HCT116 (cell line): ENCODE measurements at regions not wholly inside any gene's neighbourhood (a gene's known extent, or its start where the extent isn't known, plus 50 kb on each side); places are given as distances from the start of the nearest gene placed in this dataset.

Experiments used
- ATAC-seq: fragments of 200-7000 bp; cut with Tn5 transposase; 2 replicates; pipeline ENCODE4 v1.9.1; 2020; ENCODE audit warnings: mild to moderate bottlenecking, moderate library complexity
- BruUV-seq: library from RNA; stranded (reverse); fragments of 400-500 nt; replicated peaks from 2 replicates; lab custom pipeline; 2021; lab: Mats Ljungman, UMichigan
- CTCF ChIA-PET: fragments of 300-600 bp; sonication (Branson Sonifier 250); formaldehyde crosslinking; loops from one replicate; lab custom pipeline; 2021; ENCODE audit warnings: antibody characterized with exemption; lab: Charles Lee
- POLR2A ChIA-PET: fragments of 300-600, 350-600 bp; sonication (Branson Sonifier 250); formaldehyde crosslinking; loops from one replicate; lab custom pipeline; 2021; ENCODE audit warnings: antibody characterized with exemption; lab: Charles Lee
- RAD21 ChIA-PET, 2 experiments: fragments of 300-600 bp; sonication (Branson Sonifier 250); formaldehyde crosslinking; loops; one replicate each; lab custom pipeline; 2023; ENCODE audit warnings: low total read pairs in 2 of 2; ENCODE audit not compliant: uncharacterized antibody in 2 of 2, unreplicated experiment in 2 of 2, low non-redundant PET in 1 of 2; lab: Charles Lee
- DNase-seq: peaks from one replicate; pipeline ENCODE4 v3.0.0-alpha.2; 2010; ENCODE audit warnings: low read depth, low spot score
- H2AFZ ChIP-seq: fragments of 200-600 bp; shearing (Covaris generic), sonication (generic); 2 replicates; pipeline ENCODE4 v1.6.1; 2017; ENCODE audit warnings: low read depth, mixed run types, mixed read lengths, antibody characterized with exemption, low read length; ENCODE audit not compliant: poor library complexity, severe bottlenecking
- H3K27ac ChIP-seq: 2 replicates; pipeline ENCODE4 v1.5.1; 2012; ENCODE audit warnings: low read depth, low read length
- H3K27me3 ChIP-seq: fragments of 200-600 bp; sonication (generic); 2 replicates; pipeline ENCODE4 v1.6.1; 2016; ENCODE audit warnings: mixed run types, low read length, mixed read lengths; ENCODE audit not compliant: insufficient read depth
- H3K36me3 ChIP-seq, 2 experiments: fragments of 200-500 bp in 1 of 2; fragments of 200-600 bp in 1 of 2; sonication (Bioruptor generic) in 1 of 2; sonication (generic) in 1 of 2; 2 replicates each; pipeline versions ENCODE4 v1.5.1 to v1.6.1; 2014 to 2016; ENCODE audit warnings: low read length in 2 of 2, inconsistent platforms in 1 of 2, mixed read lengths in 1 of 2, mixed run types in 1 of 2; ENCODE audit not compliant: insufficient read depth in 2 of 2, control insufficient read depth in 1 of 2
- H3K4me1 ChIP-seq, 2 experiments: fragments of 200-600 bp in 1 of 2; sonication (generic) in 1 of 2; 2 replicates each; pipeline versions ENCODE4 v1.5.1 to v1.6.1; 2012 to 2017; ENCODE audit warnings: low read length in 2 of 2, inconsistent platforms in 1 of 2, mild to moderate bottlenecking in 1 of 2, mixed read lengths in 1 of 2, mixed run types in 1 of 2, moderate library complexity in 1 of 2; ENCODE audit not compliant: insufficient read depth in 2 of 2, control insufficient read depth in 1 of 2
- H3K4me2 ChIP-seq: fragments of 200-600 bp; sonication (generic); 2 replicates; pipeline ENCODE4 v1.6.1; 2017; ENCODE audit warnings: mixed run types, low read length, mixed read lengths
- H3K4me3 ChIP-seq, 2 experiments: fragments of 200-600 bp in 1 of 2; sonication (generic) in 1 of 2; replicated peaks in 1 of 2; 2 replicates each; pipeline ENCODE4 v1.5.1; 2011 to 2016; ENCODE audit warnings: low read length in 2 of 2, control low read depth in 1 of 2, low read depth in 1 of 2, mild to moderate bottlenecking in 1 of 2, mixed read lengths in 1 of 2, mixed run types in 1 of 2
- H3K79me2 ChIP-seq: fragments of 200-600 bp; sonication (generic); 2 replicates; pipeline ENCODE4 v1.6.1; 2017; ENCODE audit warnings: mild to moderate bottlenecking, mixed run types, low read length, moderate library complexity, mixed read lengths; ENCODE audit not compliant: insufficient read depth
- H3K9ac ChIP-seq: fragments of 200-600 bp; sonication (generic); 2 replicates; pipeline ENCODE4 v1.6.1; 2016; ENCODE audit warnings: low read length, mixed read lengths
- H3K9me2 ChIP-seq: fragments of 200-600 bp; sonication (generic), shearing (Covaris generic); 2 replicates; pipeline ENCODE4 v1.6.1; 2017; ENCODE audit warnings: mixed run types, mild to moderate bottlenecking, moderate library complexity; ENCODE audit not compliant: insufficient read depth
- H3K9me3 ChIP-seq, 2 experiments: fragments of 200-500 bp in 1 of 2; fragments of 200-600 bp in 1 of 2; sonication (Bioruptor generic) in 1 of 2; sonication (generic) in 1 of 2; 2 replicates each; pipeline ENCODE4 v1.6.1; 2014 to 2017; ENCODE audit warnings: low read length in 2 of 2, mixed read lengths in 2 of 2, inconsistent platforms in 1 of 2, low read depth in 1 of 2, mild to moderate bottlenecking in 1 of 2, mixed run types in 1 of 2, moderate library complexity in 1 of 2; ENCODE audit not compliant: control insufficient read depth in 1 of 2, insufficient read depth in 1 of 2
- H4K20me1 ChIP-seq: fragments of 200-600 bp; sonication (generic), shearing (Covaris generic); 2 replicates; pipeline ENCODE4 v1.6.1; 2017; ENCODE audit warnings: mixed run types, mild to moderate bottlenecking, moderate library complexity; ENCODE audit not compliant: insufficient read depth
- CEBPB ChIP-seq: IDR thresholded peaks from 2 replicates; pipeline ENCODE4 v1.6.1; 2012; ENCODE audit warnings: low read depth
- ELF1 ChIP-seq: IDR thresholded peaks from 2 replicates; pipeline ENCODE4 v1.6.1; 2012; ENCODE audit warnings: low read depth, borderline replicate concordance
- POLR2AphosphoS5 ChIP-seq: IDR thresholded peaks from 2 replicates; pipeline ENCODE4 v1.6.1; 2011; ENCODE audit warnings: mild to moderate bottlenecking, low read depth, low read length, moderate library complexity
- RAD21 ChIP-seq: IDR thresholded peaks from 2 replicates; pipeline ENCODE4 v1.6.1; 2012; ENCODE audit warnings: low read depth, mild to moderate bottlenecking
- REST ChIP-seq: IDR thresholded peaks from 2 replicates; pipeline ENCODE4 v1.6.1; 2012; ENCODE audit warnings: low read depth
- ZBTB33 ChIP-seq: IDR thresholded peaks from 2 replicates; pipeline ENCODE4 v1.6.1; 2011; ENCODE audit warnings: mild to moderate bottlenecking, low read length, moderate library complexity; ENCODE audit not compliant: insufficient replicate concordance; ENCODE audit errors: extremely low read depth
- intact Hi-C: fragments of 100-400 bp; cut with micrococcal nuclease; formaldehyde crosslinking; loops from 2 replicates; pipeline ENCODE4 v1.10.0; 2022

GRCh38 chr2:136496966-136497365, 268.4 kb upstream of the THSD7B start:
- intact Hi-C loops, result no loop called here

More at GRCh38 chr2:136496966-136497365, 268.4 kb upstream of the THSD7B start:
- ChIA-PET POLR2A (no interaction called here), CTCF (no interaction called here), RAD21 (no interaction called here)
- no TSS peak for BruUV-seq
- Histone ChIP-seq H4K20me1 (no peaks in the 10 kb centered on the region), H3K9me2 (no peaks in the 10 kb centered on the region), H3K27ac (no peak overlapping the region), H3K27me3 (peaks cover 20% of the 10 kb centered on the region), H3K4me2 (no peak overlapping the region), H3K36me3 (no peaks in the 10 kb centered on the region), H3K9ac (no peak overlapping the region), H2AFZ (no peak overlapping the region), H3K4me3 (no peak overlapping the region), H3K79me2 (no peaks in the 10 kb centered on the region), H3K9me3 (no peaks in the 10 kb centered on the region), H3K4me1 (no peaks in the 10 kb centered on the region)
- no peak for DNase-seq
- ATAC-seq, result no peak
- no peak for TF ChIP-seq CEBPB
- TF ChIP-seq ZBTB33, result no peak
- TF ChIP-seq ELF1, result no peak
- TF ChIP-seq POLR2AphosphoS5, result no peak
- TF ChIP-seq REST, result no peak
- no peak for TF ChIP-seq RAD21
